ENCODE measurements at regions not wholly inside any gene's neighbourhood (a gene's known extent, or its start where the extent isn't known, plus 50 kb on each side); places are given as distances from the start of the nearest gene placed in this dataset.

GRCh38 chr6:90868256-90868655 lies 281.4 kb upstream of the MAP3K7 start:
- CTCF ChIA-PET: no interaction called here
- DNase-seq (ENCODE audit: low spot score): no peak
- no peaks in the 10 kb centered on the region for H3K27me3 ChIP-seq (replicated peaks; ENCODE audit: insufficient read depth, low read depth, low read length, poor library complexity)
- no peaks in the 10 kb centered on the region for H3K9me3 ChIP-seq (ENCODE audit: low read depth, low read length, poor library complexity, severe bottlenecking)
- BruUV-seq (replicated peaks): no TSS peak
- H3K36me3 ChIP-seq (ENCODE audit: insufficient read depth, low read length, poor library complexity, severe bottlenecking): no peaks in the 10 kb centered on the region
- peaks cover 6% of the 10 kb centered on the region for H3K4me1 ChIP-seq (ENCODE audit: insufficient read depth, low read length, poor library complexity, severe bottlenecking)
- no peak overlapping the region for H3K27ac ChIP-seq (ENCODE audit: low read depth, low read length, poor library complexity, severe bottlenecking)
- TF ChIP-seq EZH2 (IDR thresholded peaks at IDR 0.05; ENCODE audit: borderline replicate concordance, low read depth, low read length, poor library complexity, severe bottlenecking): no peak
- TF ChIP-seq CTCF (conservative IDR thresholded peaks at IDR 0.05; ENCODE audit: low read depth, low read length): no peak
- no peak overlapping the region for H3K4me3 ChIP-seq (ENCODE audit: low read depth, low read length, poor library complexity, severe bottlenecking)
- POLR2A ChIA-PET (ENCODE audit: low non-redundant PET): no interaction called here
- intact Hi-C loops (cut with micrococcal nuclease; ENCODE audit: unreplicated experiment): loop anchor here (10.0 kb wide), 1 partner anchor 253 kb away; no protein-coding TSS in a partner anchor

GRCh38 chr6:90865513-90865912 lies 278.6 kb upstream of the MAP3K7 start:
- no peak overlapping the region for H3K4me3 ChIP-seq (ENCODE audit: low read depth, low read length, poor library complexity, severe bottlenecking)
- ChIA-PET CTCF (no interaction called here), POLR2A (ENCODE audit: low non-redundant PET) (no interaction called here)
- BruUV-seq (replicated peaks): no TSS peak
- H3K27ac ChIP-seq (ENCODE audit: low read depth, low read length, poor library complexity, severe bottlenecking): no peak overlapping the region
- TF ChIP-seq EZH2 (IDR thresholded peaks at IDR 0.05; ENCODE audit: borderline replicate concordance, low read depth, low read length, poor library complexity, severe bottlenecking): no peak
- no peak for TF ChIP-seq CTCF (conservative IDR thresholded peaks at IDR 0.05; ENCODE audit: low read depth, low read length)
- no peaks in the 10 kb centered on the region for H3K27me3 ChIP-seq (replicated peaks; ENCODE audit: insufficient read depth, low read depth, low read length, poor library complexity)
- intact Hi-C loops (cut with micrococcal nuclease; ENCODE audit: unreplicated experiment): loop anchor here (10.0 kb wide), 1 partner anchor 251 kb away; no protein-coding TSS in a partner anchor
- no peak for DNase-seq (ENCODE audit: low spot score)
- H3K4me1 ChIP-seq (ENCODE audit: insufficient read depth, low read length, poor library complexity, severe bottlenecking): peaks cover 6% of the 10 kb centered on the region
- H3K36me3 ChIP-seq (ENCODE audit: insufficient read depth, low read length, poor library complexity, severe bottlenecking): no peaks in the 10 kb centered on the region
- H3K9me3 ChIP-seq (ENCODE audit: low read depth, low read length, poor library complexity, severe bottlenecking): no peaks in the 10 kb centered on the region

- Histone ChIP-seq H3K4me1 (ENCODE audit: insufficient read depth, low read length, poor library complexity, severe bottlenecking) (peaks cover 6% of the 10 kb centered on the region), H3K27ac (ENCODE audit: low read depth, low read length, poor library complexity, severe bottlenecking) (no peak overlapping the region), H3K27me3 (replicated peaks; ENCODE audit: insufficient read depth, low read depth, low read length, poor library complexity) (no peaks in the 10 kb centered on the region), H3K4me3 (ENCODE audit: low read depth, low read length, poor library complexity, severe bottlenecking) (no peak overlapping the region), H3K9me3 (ENCODE audit: low read depth, low read length, poor library complexity, severe bottlenecking) (no peaks in the 10 kb centered on the region), H3K36me3 (ENCODE audit: insufficient read depth, low read length, poor library complexity, severe bottlenecking) (no peaks in the 10 kb centered on the region)
- intact Hi-C loops (cut with micrococcal nuclease; ENCODE audit: unreplicated experiment): loop anchor here (10.0 kb wide), 1 partner anchor 248 kb away; no protein-coding TSS in a partner anchor
- POLR2A ChIA-PET (ENCODE audit: low non-redundant PET): no interaction called here
- TF ChIP-seq CTCF (conservative IDR thresholded peaks at IDR 0.05; ENCODE audit: low read depth, low read length): no peak
- TF ChIP-seq EZH2 (IDR thresholded peaks at IDR 0.05; ENCODE audit: borderline replicate concordance, low read depth, low read length, poor library complexity, severe bottlenecking): no peak
- no peak for DNase-seq (ENCODE audit: low spot score)
- BruUV-seq (replicated peaks): no TSS peak
- CTCF ChIA-PET: no interaction called here
Observed at GRCh38 chr6:90863043-90863442, 276.2 kb upstream of the MAP3K7 start.

Data from A673 (cell line).